ENCODE measurements at regions not wholly inside any gene's neighbourhood (a gene's known extent, or its start where the extent isn't known, plus 50 kb on each side); places are given as distances from the start of the nearest gene placed in this dataset.
"Not testable (repeated sequence)": the region's sequence is repeated elsewhere in the genome, so short reads cannot be mapped to it uniquely, and the experiment has no call there.

- DNase-seq (ENCODE audit: low read depth): not testable (repeated sequence)
Measured at GRCh38 chrX:89539150-89539549, 382.6 kb upstream of the TGIF2LX start.

- not testable (repeated sequence) for DNase-seq (ENCODE audit: low read depth)
Measured at GRCh38 chrX:89557146-89557545, 364.6 kb upstream of the TGIF2LX start.

- DNase-seq (ENCODE audit: low read depth): not testable (repeated sequence)
Measured at GRCh38 chrX:89562079-89562478, 359.6 kb upstream of the TGIF2LX start.

GRCh38 chrX:89563107-89563506 lies 358.6 kb upstream of the TGIF2LX start:
- DNase-seq (ENCODE audit: low read depth): not testable (repeated sequence)

GRCh38 chrX:89567787-89568186 lies 353.9 kb upstream of the TGIF2LX start:
- DNase-seq (ENCODE audit: low read depth): not testable (repeated sequence)

GRCh38 chrX:89581868-89582267 lies 339.8 kb upstream of the TGIF2LX start:
- DNase-seq (ENCODE audit: low read depth): not testable (repeated sequence)

GRCh38 chrX:89631858-89632257 lies 289.9 kb upstream of the TGIF2LX start:
- not testable (repeated sequence) for DNase-seq (ENCODE audit: low read depth)

- not testable (repeated sequence) for DNase-seq (ENCODE audit: low read depth)
Measured at GRCh38 chrX:89635887-89636286, 285.8 kb upstream of the TGIF2LX start.

GRCh38 chrX:89658662-89659061 lies 263.0 kb upstream of the TGIF2LX start:
- not testable (repeated sequence) for DNase-seq (ENCODE audit: low read depth)

GRCh38 chrX:89706481-89706880 lies 215.2 kb upstream of the TGIF2LX start:
- not testable (repeated sequence) for DNase-seq (ENCODE audit: low read depth)

GRCh38 chrX:89707363-89707927 lies 214.3 kb upstream of the TGIF2LX start:
- not testable (repeated sequence) for DNase-seq (ENCODE audit: low read depth)

GRCh38 chrX:89734367-89734766 lies 187.3 kb upstream of the TGIF2LX start:
- DNase-seq (ENCODE audit: low read depth): not testable (repeated sequence)

GRCh38 chrX:89756466-89756865 lies 165.2 kb upstream of the TGIF2LX start:
- DNase-seq (ENCODE audit: low read depth): not testable (repeated sequence)

- DNase-seq (ENCODE audit: low read depth): not testable (repeated sequence)
Measured at GRCh38 chrX:89757767-89758166, 163.9 kb upstream of the TGIF2LX start.

GRCh38 chrX:89759076-89759685 lies 162.5 kb upstream of the TGIF2LX start:
- not testable (repeated sequence) for DNase-seq (ENCODE audit: low read depth)

GRCh38 chrX:89771639-89772038 lies 150.1 kb upstream of the TGIF2LX start:
- not testable (repeated sequence) for DNase-seq (ENCODE audit: low read depth)

GRCh38 chrX:89811440-89811839 lies 110.3 kb upstream of the TGIF2LX start:
- DNase-seq (ENCODE audit: low read depth): not testable (repeated sequence)

GRCh38 chrX:89839723-89840122 lies 82.0 kb upstream of the TGIF2LX start:
- DNase-seq (ENCODE audit: low read depth): not testable (repeated sequence)

GRCh38 chrX:89871662-89872061 lies 50.0 kb upstream of the TGIF2LX start:
- DNase-seq (ENCODE audit: low read depth): peak; percentile 1

Data from T-helper 22 cell (primary cell).